IPS DF 19.7 (cell line): ENCODE measurements at regions not wholly inside any gene's neighbourhood (a gene's known extent, or its start where the extent isn't known, plus 50 kb on each side); places are given as distances from the start of the nearest gene placed in this dataset.
"Not testable (repeated sequence)": the region's sequence is repeated elsewhere in the genome, so short reads cannot be mapped to it uniquely, and the experiment has no call there.

ENCODE experiments used
- DNase-seq: peaks from one replicate; pipeline ENCODE4 v3.0.0-alpha.2; 2013; ENCODE audit warnings: low read depth, low spot score

GRCh38 chr16:72657791-72658190 lies 390.1 kb downstream of the ZFHX3 start:
- no peak for DNase-seq

DNA sequence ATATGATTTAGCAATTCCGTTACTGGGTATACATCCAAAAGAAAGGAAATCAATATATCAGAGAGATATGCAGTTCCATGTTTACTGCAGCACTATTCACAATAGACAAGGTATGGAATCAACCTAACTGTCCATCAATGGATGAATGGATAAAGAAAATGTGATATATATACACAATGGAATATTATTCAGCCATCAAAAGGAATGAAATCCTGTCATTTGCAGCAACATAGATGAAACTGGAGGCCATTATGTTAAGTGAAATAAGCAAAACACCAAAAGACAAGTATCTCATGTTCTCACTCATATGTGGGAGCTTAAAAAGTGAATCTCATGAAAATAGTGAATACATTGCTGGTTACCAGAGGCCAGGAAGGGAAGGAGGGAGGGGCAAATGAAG lies 390.8 kb downstream of the ZFHX3 start:
- DNase-seq: no peak

- no peak for DNase-seq
These were observed 393.4 kb downstream of the ZFHX3 start for GRCh38 chr16:72654535-72654934.

DNA sequence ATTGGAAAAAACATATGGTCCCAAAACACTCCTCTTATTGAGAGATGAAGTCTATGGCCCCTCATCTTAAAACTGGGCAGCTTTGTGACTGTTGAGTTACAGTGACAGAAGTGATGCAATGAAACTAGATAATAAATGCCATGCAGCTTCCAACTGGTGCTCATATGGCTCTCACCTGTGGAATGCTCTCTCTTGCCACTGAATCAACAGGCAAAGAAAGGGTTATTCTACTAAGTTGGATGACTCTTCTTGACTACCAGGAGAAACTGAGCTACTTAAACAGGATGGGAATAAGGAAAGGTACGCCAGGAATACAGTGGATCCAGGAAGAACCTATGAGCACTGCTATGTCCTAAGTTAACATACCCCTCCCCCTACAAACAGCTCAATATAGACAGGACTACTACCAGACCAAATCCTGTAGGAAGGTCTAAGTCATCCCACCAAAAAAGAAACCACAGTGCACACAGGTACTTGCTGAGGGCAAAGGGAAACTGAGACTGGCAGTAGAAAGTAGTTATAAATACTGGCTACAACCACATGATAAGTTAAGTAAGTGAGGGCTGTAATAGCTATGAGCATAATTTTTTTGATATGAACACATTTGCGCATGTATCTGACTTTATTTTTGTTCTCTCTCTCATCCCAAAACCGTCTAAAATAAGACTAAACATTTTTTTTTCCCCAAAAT lies 398.5 kb downstream of the ZFHX3 start:
- DNase-seq: no peak

- DNase-seq: no peak
These were observed 401.3 kb downstream of the ZFHX3 start for GRCh38 chr16:72646615-72647014.

GRCh38 chr16:72645538-72645937 lies 402.4 kb downstream of the ZFHX3 start:
- no peak for DNase-seq

GRCh38 chr16:72644911-72645310 lies 403.0 kb downstream of the ZFHX3 start:
- DNase-seq: no peak

GRCh38 chr16:72639494-72639893 lies 408.4 kb downstream of the ZFHX3 start:
- no peak for DNase-seq

- no peak for DNase-seq
These were observed 410.6 kb downstream of the ZFHX3 start for GRCh38 chr16:72637306-72637705.

GRCh38 chr16:72635694-72636093 lies 412.2 kb downstream of the ZFHX3 start:
- DNase-seq: no peak

DNA sequence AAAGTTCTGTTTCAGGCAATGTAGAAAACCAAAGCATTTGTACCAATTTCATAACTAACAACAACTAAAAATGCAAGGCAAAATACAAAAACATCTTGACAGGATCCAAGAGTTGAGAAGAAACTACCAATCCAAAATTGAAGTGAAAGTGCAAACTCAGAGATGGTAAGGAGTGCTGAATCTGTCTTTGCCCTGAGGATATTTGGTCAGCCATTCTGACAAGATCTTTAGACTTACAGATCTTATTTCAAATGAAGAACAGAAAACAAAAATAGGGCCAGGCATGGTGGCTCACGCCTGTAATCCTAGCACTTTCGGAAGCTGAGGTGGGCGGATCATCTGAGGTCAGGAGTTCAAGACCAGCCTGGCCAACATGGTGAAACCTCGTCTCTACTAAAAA lies 412.8 kb downstream of the ZFHX3 start:
- DNase-seq: no peak

- DNase-seq: not testable (repeated sequence)
These were observed 420.6 kb downstream of the ZFHX3 start for GRCh38 chr16:72627182-72627896.

GRCh38 chr16:72626623-72627022 lies 421.3 kb downstream of the ZFHX3 start:
- no peak for DNase-seq

GRCh38 chr16:72621651-72622050 lies 426.3 kb downstream of the ZFHX3 start:
- no peak for DNase-seq

DNA sequence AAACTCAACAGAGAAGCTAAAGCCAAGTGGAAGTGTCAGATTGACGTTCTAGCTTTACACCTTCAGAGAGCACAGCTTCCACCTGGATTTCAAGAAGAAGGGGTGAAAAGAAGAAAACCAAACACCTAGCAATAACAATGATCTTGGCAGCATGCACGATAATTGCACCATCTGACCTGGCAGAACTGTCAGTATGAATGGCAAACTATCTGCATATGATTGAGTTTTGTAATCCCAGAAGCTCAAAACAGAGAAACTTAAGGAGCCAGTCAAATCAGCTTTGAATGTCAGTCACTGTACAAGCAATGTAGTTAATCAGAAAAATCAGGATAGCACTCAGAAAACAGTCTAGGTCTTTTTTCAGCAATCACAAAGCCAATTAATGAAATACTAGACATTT lies 427.1 kb downstream of the ZFHX3 start:
- no peak for DNase-seq

DNA sequence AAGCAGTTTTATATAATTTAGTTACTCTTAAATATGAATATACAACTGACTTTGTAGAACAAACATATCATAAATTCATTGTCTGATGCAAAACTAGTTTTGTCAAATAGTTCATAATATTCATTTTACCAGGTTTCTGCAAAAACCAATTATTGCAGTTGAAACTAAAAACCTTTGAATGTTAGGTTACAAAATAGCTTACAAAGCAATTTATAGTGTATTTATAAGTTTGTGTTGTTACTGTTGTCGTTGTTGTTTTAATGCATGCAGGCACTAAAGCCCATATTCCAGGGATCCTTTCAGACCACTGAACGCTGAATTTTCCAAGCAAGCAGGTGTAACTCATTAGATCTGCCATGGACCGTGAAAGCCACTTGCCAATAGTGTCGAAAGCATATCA lies 427.6 kb downstream of the ZFHX3 start:
- DNase-seq: no peak

DNA sequence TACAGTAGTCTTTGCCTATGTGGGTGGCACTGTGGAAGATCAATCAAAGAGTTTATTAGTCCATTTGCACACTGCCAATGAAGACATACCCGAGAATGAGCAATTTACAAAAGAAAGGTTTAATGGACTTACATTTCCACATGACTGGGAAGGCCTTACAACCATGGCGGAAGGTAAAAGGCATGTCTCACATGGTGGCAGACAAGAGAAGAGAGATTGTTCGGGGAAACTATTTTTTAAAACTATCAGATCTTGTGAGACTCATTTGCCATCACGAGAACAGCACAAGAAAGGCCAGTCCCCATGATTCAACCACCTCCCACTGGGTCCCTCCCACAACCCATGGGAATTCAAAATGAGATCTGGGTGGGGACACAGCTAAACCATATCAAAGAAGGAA lies 432.1 kb downstream of the ZFHX3 start:
- DNase-seq: no peak

DNA sequence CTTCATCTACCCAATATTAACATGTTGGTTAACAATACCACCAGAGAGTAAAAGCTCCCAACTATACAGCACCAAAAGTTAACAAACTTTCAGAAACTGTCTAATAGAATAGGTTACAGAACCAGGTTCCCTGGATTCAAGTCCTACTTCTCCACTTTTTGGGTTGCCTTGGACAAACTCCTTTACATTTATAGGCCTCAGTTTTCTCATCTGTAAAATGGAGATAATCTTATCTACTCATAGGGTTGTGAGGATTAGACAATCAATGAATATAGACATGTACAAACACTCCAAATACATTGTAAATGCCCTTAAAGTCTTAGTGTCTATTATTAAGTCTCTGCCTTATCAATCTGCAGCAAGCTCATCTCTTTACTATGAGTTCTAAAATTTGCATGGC lies 435.2 kb downstream of the ZFHX3 start:
- no peak for DNase-seq

DNA sequence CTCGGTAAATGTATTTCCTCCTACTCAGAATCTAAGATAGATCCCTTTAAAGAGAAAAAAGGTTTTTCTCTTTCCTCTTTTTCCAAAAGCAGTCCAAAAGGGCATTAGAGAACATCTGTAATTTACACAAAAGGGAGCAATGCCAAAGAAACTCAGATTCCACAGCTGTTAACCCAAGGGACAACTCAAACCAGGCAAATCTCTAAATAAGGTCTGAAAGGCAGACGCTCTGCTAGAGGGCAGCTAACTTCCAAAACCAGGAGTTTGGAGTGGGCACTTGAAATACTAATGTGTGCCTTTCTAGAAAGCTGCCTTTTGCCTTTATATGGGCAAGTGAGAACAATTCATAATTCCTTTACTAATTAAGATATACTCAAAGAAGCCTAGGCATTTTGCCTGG lies 435.7 kb downstream of the ZFHX3 start:
- no peak for DNase-seq

DNA sequence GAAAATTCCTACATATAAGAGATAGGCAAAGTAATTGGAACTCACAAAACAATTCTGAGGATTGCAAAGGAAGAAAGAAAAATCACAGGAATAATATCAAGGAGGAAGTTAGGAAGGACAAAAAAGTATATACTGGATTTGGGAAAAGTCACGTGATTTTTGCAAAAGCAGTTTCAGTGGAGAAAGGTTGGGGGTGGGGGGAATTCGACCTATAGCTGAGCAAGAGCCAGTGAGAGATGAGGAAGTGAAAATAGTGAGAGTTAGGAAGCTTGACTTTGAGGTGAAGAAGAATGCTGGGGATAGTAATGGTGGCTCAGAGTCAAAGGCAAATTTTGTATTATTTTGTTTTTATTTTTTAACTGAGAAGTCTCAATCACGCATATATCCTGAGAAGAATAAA lies 438.0 kb upstream of the PMFBP1 start:
- DNase-seq: no peak

GRCh38 chr16:72609066-72609465 lies 437.1 kb upstream of the PMFBP1 start:
- no peak for DNase-seq

DNA sequence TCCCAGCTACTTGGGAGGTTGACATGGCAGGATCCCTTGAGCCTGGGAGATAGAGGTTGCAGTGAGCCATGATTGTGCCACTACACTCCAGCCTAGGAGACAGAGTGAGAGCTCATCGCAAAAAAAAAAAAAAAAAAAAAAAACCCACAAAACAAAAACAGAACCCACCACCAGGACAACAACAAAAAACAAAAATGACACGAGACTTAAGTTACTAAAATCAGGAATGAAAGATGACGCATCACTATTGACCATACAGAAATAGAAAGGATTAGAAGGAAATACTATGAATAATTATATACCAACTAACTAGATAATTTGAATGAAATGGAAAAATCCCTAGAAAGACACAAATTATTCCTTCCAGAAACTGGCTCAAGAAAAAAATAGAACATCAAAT lies 432.4 kb upstream of the PMFBP1 start:
- DNase-seq: no peak

DNA sequence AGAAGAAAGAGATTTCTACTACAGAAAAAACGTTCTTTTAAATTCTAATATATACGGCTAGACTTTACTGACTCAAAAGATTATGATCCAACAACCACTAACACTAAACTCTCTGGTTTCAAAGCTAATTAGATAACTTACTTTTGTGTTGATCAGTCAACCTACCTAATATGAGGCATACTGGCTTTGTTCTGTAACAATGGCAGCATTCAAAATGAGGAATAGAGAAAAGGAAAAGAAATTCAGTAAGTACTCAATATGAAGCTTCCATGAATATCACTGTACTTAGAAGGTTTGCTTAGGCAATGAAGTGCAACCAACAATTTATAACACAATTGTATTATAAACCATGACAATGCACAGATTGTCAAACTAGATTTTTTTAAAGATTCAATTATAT lies 430.5 kb upstream of the PMFBP1 start:
- DNase-seq: no peak

GRCh38 chr16:72598696-72599095 lies 426.7 kb upstream of the PMFBP1 start:
- no peak for DNase-seq
